Trophoblast cell (in vitro differentiated cells and primary cell): ENCODE measurements at regions not wholly inside any gene's neighbourhood (a gene's known extent, or its start where the extent isn't known, plus 50 kb on each side); places are given as distances from the start of the nearest gene placed in this dataset.

Source experiments
- DNase-seq, 2 donors: peaks; one replicate each; pipeline ENCODE4 v3.0.0-alpha.2; 2016
- H2AFZ ChIP-seq: 2 replicates; pipeline ENCODE4 v1.6.1; 2013; ENCODE audit warnings: low read length, moderate library complexity, mild to moderate bottlenecking; ENCODE audit not compliant: insufficient read depth, poor library complexity
- H2AK5ac ChIP-seq: 2 replicates; pipeline ENCODE4 v1.6.1; 2013; ENCODE audit warnings: mild to moderate bottlenecking, low read length
- H2BK120ac ChIP-seq: 2 replicates; pipeline ENCODE4 v1.6.1; 2013; ENCODE audit warnings: low read length, mild to moderate bottlenecking, moderate library complexity; ENCODE audit not compliant: insufficient read depth, poor library complexity
- H2BK12ac ChIP-seq: 2 replicates; pipeline ENCODE4 v1.6.1; 2013; ENCODE audit warnings: mild to moderate bottlenecking, low read length, moderate library complexity
- H2BK5ac ChIP-seq: 2 replicates; pipeline ENCODE4 v1.6.1; 2013; ENCODE audit warnings: low read length, low read depth, moderate library complexity, mild to moderate bottlenecking; ENCODE audit not compliant: poor library complexity
- H3K14ac ChIP-seq: 2 replicates; pipeline ENCODE4 v1.6.1; 2013; ENCODE audit warnings: mild to moderate bottlenecking, low read length
- H3K18ac ChIP-seq: 2 replicates; pipeline ENCODE4 v1.6.1; 2013; ENCODE audit warnings: mild to moderate bottlenecking, low read length
- H3K23ac ChIP-seq: 2 replicates; pipeline ENCODE4 v1.6.1; 2013; ENCODE audit warnings: low read length
- H3K27ac ChIP-seq: 2 replicates; pipeline ENCODE4 v1.5.1; 2013; ENCODE audit warnings: low read depth, mild to moderate bottlenecking, inconsistent platforms, low read length, moderate library complexity
- H3K27me3 ChIP-seq: 2 replicates; pipeline ENCODE4 v1.6.1; 2013; ENCODE audit warnings: inconsistent platforms, mild to moderate bottlenecking, low read length, moderate library complexity; ENCODE audit not compliant: insufficient read depth
- H3K36me3 ChIP-seq, 2 experiments: 1 replicate in 1 of 2; 2 replicates in 1 of 2; pipeline ENCODE4 v1.6.1; 2013; ENCODE audit warnings: low read length in 2 of 2, mild to moderate bottlenecking in 2 of 2, moderate library complexity in 1 of 2; ENCODE audit not compliant: insufficient read depth in 2 of 2, control insufficient read depth in 1 of 2
- H3K4ac ChIP-seq: 2 replicates; pipeline ENCODE4 v1.6.1; 2013; ENCODE audit warnings: low read depth, mild to moderate bottlenecking, low read length, moderate library complexity
- H3K4me1 ChIP-seq, 2 experiments: 1 replicate in 1 of 2; 2 replicates in 1 of 2; pipeline ENCODE4 v1.6.1; 2013; ENCODE audit warnings: low read length in 2 of 2, mild to moderate bottlenecking in 2 of 2, moderate library complexity in 1 of 2; ENCODE audit not compliant: insufficient read depth in 2 of 2, control insufficient read depth in 1 of 2
- H3K4me2 ChIP-seq: 2 replicates; pipeline ENCODE4 v1.6.1; 2013; ENCODE audit warnings: inconsistent platforms, mild to moderate bottlenecking, low read length, moderate library complexity
- H3K4me3 ChIP-seq: 2 replicates; pipeline ENCODE4 v1.5.1; 2013; ENCODE audit warnings: mild to moderate bottlenecking, low read depth, low read length, inconsistent platforms
- H3K79me1 ChIP-seq: one replicate; pipeline ENCODE4 v1.6.1; 2013; ENCODE audit warnings: low read length
- H3K79me2 ChIP-seq: 2 replicates; pipeline ENCODE4 v1.6.1; 2013; ENCODE audit warnings: low read length, mild to moderate bottlenecking; ENCODE audit not compliant: control insufficient read depth, insufficient read depth, poor library complexity
- H3K9ac ChIP-seq: 2 replicates; pipeline ENCODE4 v1.6.1; 2013; ENCODE audit warnings: mild to moderate bottlenecking, low read length
- H3K9me3 ChIP-seq: 2 replicates; pipeline ENCODE4 v1.6.1; 2013; ENCODE audit warnings: low read depth, mild to moderate bottlenecking, control low read depth, inconsistent platforms, low read length; ENCODE audit not compliant: insufficient read depth
- H4K12ac ChIP-seq: 2 replicates; pipeline ENCODE4 v1.6.1; 2013; ENCODE audit warnings: low read depth, mild to moderate bottlenecking, low read length, moderate library complexity
- H4K8ac ChIP-seq: 2 replicates; pipeline ENCODE4 v1.6.1; 2013; ENCODE audit warnings: low read depth, mild to moderate bottlenecking, low read length, moderate library complexity
- H4K91ac ChIP-seq: one replicate; pipeline ENCODE4 v1.6.1; 2013; ENCODE audit warnings: low read depth, mild to moderate bottlenecking, low read length, moderate library complexity
- WGBS: extraction: QIAGEN DNeasy Blood & Tissue Kit; methylation state at CpG from one replicate; pipeline ENCODE4 v1.1.7; 2013; ENCODE audit warnings: missing lambda C conversion rate; ENCODE audit not compliant: insufficient read length, insufficient coverage; ENCODE audit errors: extremely low coverage; 5-methylcytosine and 5-hydroxymethylcytosine counted together

- Histone ChIP-seq H3K27ac (no peak overlapping the region), H3K4me2 (no peak overlapping the region), H3K9ac (no peak overlapping the region), H4K8ac (no peak overlapping the region), H2BK12ac (no peak overlapping the region), H3K23ac (no peak overlapping the region), H3K14ac (no peak overlapping the region), H4K91ac (no peak overlapping the region), H2BK5ac (no peak overlapping the region), H2AFZ (no peak overlapping the region), H2BK120ac (no peak overlapping the region), H3K4ac (no peak overlapping the region), H3K18ac (no peak overlapping the region), H3K9me3 (no peaks in the 10 kb centered on the region), H4K12ac (no peak overlapping the region), H3K79me2 (no peaks in the 10 kb centered on the region), H3K27me3 (no peaks in the 10 kb centered on the region), H3K4me3 (no peak overlapping the region), H3K4me1 (no peaks in the 10 kb centered on the region), H2AK5ac (no peak overlapping the region), H3K79me1 (no peaks in the 10 kb centered on the region), H3K36me3 (no peaks in the 10 kb centered on the region)
- no CpG with 5 or more reads among the region's 5 CpGs for WGBS
- no peak for DNase-seq
Measured at GRCh38 chr4:164529486-164529885, 224.4 kb upstream of the SMIM31 start.

- no peak for DNase-seq
- Histone ChIP-seq H3K14ac (no peak overlapping the region), H3K9ac (no peak overlapping the region), H3K4me1 (no peaks in the 10 kb centered on the region), H4K8ac (no peak overlapping the region), H2BK120ac (no peak overlapping the region), H3K27me3 (no peaks in the 10 kb centered on the region), H2AK5ac (no peak overlapping the region), H4K91ac (no peak overlapping the region), H3K4me2 (no peak overlapping the region), H3K4me3 (no peak overlapping the region), H3K36me3 (no peaks in the 10 kb centered on the region), H2BK12ac (no peak overlapping the region), H3K79me1 (peaks cover 2% of the 10 kb centered on the region), H3K27ac (no peak overlapping the region), H3K18ac (no peak overlapping the region), H2AFZ (no peak overlapping the region), H3K9me3 (no peaks in the 10 kb centered on the region), H4K12ac (no peak overlapping the region), H3K23ac (no peak overlapping the region), H3K4ac (no peak overlapping the region), H2BK5ac (no peak overlapping the region), H3K79me2 (no peaks in the 10 kb centered on the region)
- no CpG with 5 or more reads among the region's 4 CpGs for WGBS
Measured at GRCh38 chr4:164531336-164531735, 222.6 kb upstream of the SMIM31 start.

- no peak overlapping the region for H3K27ac ChIP-seq
- H2AK5ac ChIP-seq = no peak overlapping the region
- H4K8ac ChIP-seq = no peak overlapping the region
- no peak overlapping the region for H3K4me2 ChIP-seq
- no peak overlapping the region for H2BK12ac ChIP-seq
- H3K4ac ChIP-seq = no peak overlapping the region
- WGBS = no CpG with 5 or more reads among the region's 2 CpGs
- no peaks in the 10 kb centered on the region for H3K27me3 ChIP-seq
- no peak overlapping the region for H4K12ac ChIP-seq
- no peaks in the 10 kb centered on the region for H3K36me3 ChIP-seq
- no peak overlapping the region for H2AFZ ChIP-seq
- H3K4me3 ChIP-seq = no peak overlapping the region
- no peak overlapping the region for H3K23ac ChIP-seq
- H3K9me3 ChIP-seq = peaks cover 6% of the 10 kb centered on the region
- no peaks in the 10 kb centered on the region for H3K4me1 ChIP-seq
- H2BK5ac ChIP-seq = no peak overlapping the region
- no peak overlapping the region for H3K14ac ChIP-seq
- peak; percentile 79 to 82 for DNase-seq
- no peak overlapping the region for H3K9ac ChIP-seq
- peaks cover 3% of the 10 kb centered on the region for H3K79me1 ChIP-seq
- no peaks in the 10 kb centered on the region for H3K79me2 ChIP-seq
- H3K18ac ChIP-seq = no peak overlapping the region
- no peak overlapping the region for H2BK120ac ChIP-seq
- no peak overlapping the region for H4K91ac ChIP-seq
Measured at GRCh38 chr4:164536814-164537213, 217.1 kb upstream of the SMIM31 start.

- Histone ChIP-seq H2BK5ac (no peak overlapping the region), H3K4me2 (no peak overlapping the region), H3K79me2 (no peaks in the 10 kb centered on the region), H3K36me3 (no peaks in the 10 kb centered on the region), H3K27ac (no peak overlapping the region), H3K4me1 (no peaks in the 10 kb centered on the region), H2AFZ (no peak overlapping the region), H3K18ac (no peak overlapping the region), H3K27me3 (no peaks in the 10 kb centered on the region), H2AK5ac (no peak overlapping the region), H3K79me1 (peaks cover 3% of the 10 kb centered on the region), H4K12ac (no peak overlapping the region), H3K4ac (no peak overlapping the region), H4K91ac (no peak overlapping the region), H3K23ac (no peak overlapping the region), H2BK120ac (no peak overlapping the region), H4K8ac (no peak overlapping the region), H3K9me3 (peaks cover 6% of the 10 kb centered on the region), H3K4me3 (no peak overlapping the region), H3K14ac (no peak overlapping the region), H3K9ac (no peak overlapping the region), H2BK12ac (no peak overlapping the region)
- no CpG with 5 or more reads among the region's 4 CpGs for WGBS
- no peak for DNase-seq
Measured at GRCh38 chr4:164538097-164538496, 215.8 kb upstream of the SMIM31 start.
